ENCODE measurements at regions not wholly inside any gene's neighbourhood (a gene's known extent, or its start where the extent isn't known, plus 50 kb on each side); places are given as distances from the start of the nearest gene placed in this dataset.

GRCh38 chr2:120424274-120424796 lies 78.4 kb downstream of the INHBB start:
- Histone ChIP-seq H3K9me1 (ENCODE audit: control insufficient read depth, insufficient read depth, low read length) (no peaks in the 10 kb centered on the region), H3K27ac (ENCODE audit: extremely low read depth, low read depth, low read length) (no peak overlapping the region), H3K4me3 (no peak overlapping the region), H3K4me2 (ENCODE audit: insufficient read depth, low read length) (no peak overlapping the region), H3K9me3 (replicated peaks; ENCODE audit: control insufficient read depth, insufficient read depth, low read depth, low read length) (no peaks in the 10 kb centered on the region), H3K36me3 (ENCODE audit: control insufficient read depth, insufficient read depth, low read length) (no peaks in the 10 kb centered on the region), H2AFZ (ENCODE audit: low read depth, low read length) (no peak overlapping the region), H3K4me1 (replicated peaks in 1 of 2; ENCODE audit: control insufficient read depth in 2 of 2, insufficient read depth in 2 of 2, low read length in 2 of 2) (no peaks in the 10 kb centered on the region), H3K9ac (ENCODE audit: insufficient read depth in 1 of 2, low read depth in 2 of 2, low read length in 2 of 2) (no peak overlapping the region), H3K27me3 (ENCODE audit: control insufficient read depth in 2 of 2, insufficient read depth in 2 of 2, low read length in 2 of 2) (peaks cover 10 to 42% of the 10 kb centered on the region in 2 experiments; a peak in 4 of 5 replicates), H3K79me2 (ENCODE audit: control insufficient read depth, insufficient read depth, low read length) (no peaks in the 10 kb centered on the region), H4K20me1 (replicated peaks; ENCODE audit: control insufficient read depth, insufficient read depth, low read length) (peaks cover 8% of the 10 kb centered on the region; the same call in 1 of the 2 replicates)
- no peak for DNase-seq (ENCODE audit: extremely low read depth in 1 of 4, low spot score in 3 of 4)
- CTCF ChIA-PET (ENCODE audit: low intra/inter-chr PET ratio), result interaction anchor here (0.5 kb wide), 1 partner anchor 251 kb away, joined by 3 read pairs; no protein-coding TSS in a partner anchor
- intact Hi-C loops (cut with micrococcal nuclease), result no loop called here
- in situ Hi-C loops (cut with MboI), result no loop called here
- 0% methylated on average over 13 of the region's 13 CpGs for WGBS (ENCODE audit: insufficient coverage, low coverage, missing lambda C conversion rate)
- ATAC-seq, result no peak
- POLR2A ChIA-PET, result interaction anchor here (0.7 kb wide), 1 partner anchor 112 kb away, joined by 3 read pairs; no protein-coding TSS in a partner anchor
- no peak for FAIRE-seq
- no TSS peak for BruUV-seq (replicated peaks)
- TF ChIP-seq BCL6 (CRISPR knock-in tag; IDR thresholded peaks at IDR 0.05) (no peak), C11orf30 (IDR thresholded peaks at IDR 0.05; ENCODE audit: low read depth) (peak; percentile 57), MAFG (tag; conservative IDR thresholded peaks at IDR 0.05) (peak; percentile 64), ZNF316 (IDR thresholded peaks at IDR 0.05) (peak; percentile 49; the same call in 1 of the 2 replicates)

- no TSS peak for BruUV-seq (replicated peaks)
- Histone ChIP-seq H3K27ac (ENCODE audit: extremely low read depth, low read depth, low read length) (no peak overlapping the region), H3K9me1 (ENCODE audit: control insufficient read depth, insufficient read depth, low read length) (no peaks in the 10 kb centered on the region), H3K4me3 (no peak overlapping the region), H3K9ac (ENCODE audit: insufficient read depth in 1 of 2, low read depth in 2 of 2, low read length in 2 of 2) (no peak overlapping the region; a peak in 1 of 4 replicates), H3K36me3 (ENCODE audit: control insufficient read depth, insufficient read depth, low read length) (no peaks in the 10 kb centered on the region), H3K27me3 (ENCODE audit: control insufficient read depth in 2 of 2, insufficient read depth in 2 of 2, low read length in 2 of 2) (peaks cover 10 to 46% of the 10 kb centered on the region in 2 experiments; a peak in 4 of 5 replicates), H2AFZ (ENCODE audit: low read depth, low read length) (no peak overlapping the region), H3K4me2 (ENCODE audit: insufficient read depth, low read length) (no peak overlapping the region), H3K79me2 (ENCODE audit: control insufficient read depth, insufficient read depth, low read length) (no peaks in the 10 kb centered on the region), H4K20me1 (replicated peaks; ENCODE audit: control insufficient read depth, insufficient read depth, low read length) (peaks cover 8% of the 10 kb centered on the region; the same call in 1 of the 2 replicates), H3K9me3 (replicated peaks; ENCODE audit: control insufficient read depth, insufficient read depth, low read depth, low read length) (no peaks in the 10 kb centered on the region), H3K4me1 (replicated peaks in 1 of 2; ENCODE audit: control insufficient read depth in 2 of 2, insufficient read depth in 2 of 2, low read length in 2 of 2) (no peaks in the 10 kb centered on the region)
- FAIRE-seq (no peak), DNase-seq (ENCODE audit: extremely low read depth in 1 of 4, low spot score in 3 of 4) (no peak), ATAC-seq (no peak)
- ChIA-PET POLR2A (no interaction called here), CTCF (ENCODE audit: low intra/inter-chr PET ratio) (no interaction called here)
- in situ Hi-C loops (cut with MboI), result no loop called here
- intact Hi-C loops (cut with micrococcal nuclease), result no loop called here
- TF ChIP-seq NFXL1 (CRISPR knock-in tag; IDR thresholded peaks at IDR 0.05) (no peak), TFAM (CRISPR knock-in tag; conservative IDR thresholded peaks at IDR 0.05) (no peak), ETV6 (IDR thresholded peaks at IDR 0.05; ENCODE audit: borderline replicate concordance in 1 of 2, low read depth in 2 of 2, low read length in 1 of 2) (no peak), ETV6 (CRISPR knock-in tag; IDR thresholded peaks at IDR 0.05; ENCODE audit: borderline replicate concordance) (no peak)
- 1% methylated on average over 16 of the region's 16 CpGs for WGBS (ENCODE audit: insufficient coverage, low coverage, missing lambda C conversion rate)
Observed at GRCh38 chr2:120425014-120425413, 79.1 kb downstream of the INHBB start.
